H9 (cell line): ENCODE measurements at regions not wholly inside any gene's neighbourhood (a gene's known extent, or its start where the extent isn't known, plus 50 kb on each side); places are given as distances from the start of the nearest gene placed in this dataset.

Experiments used
- DNase-seq: peaks from one replicate; pipeline ENCODE4 v3.0.0-alpha.2; 2017
- H2AFZ ChIP-seq: one replicate; pipeline ENCODE4 v1.6.1; 2013; ENCODE audit warnings: mild to moderate bottlenecking, low read length, control low read depth, moderate library complexity
- H2AK5ac ChIP-seq: 2 replicates; pipeline ENCODE4 v1.6.1; 2013; ENCODE audit warnings: low read length, control low read depth, mixed read lengths; ENCODE audit not compliant: insufficient read length
- H2BK120ac ChIP-seq: one replicate; pipeline ENCODE4 v1.6.1; 2013; ENCODE audit warnings: low read depth, mild to moderate bottlenecking, low read length, control low read depth, inconsistent platforms; ENCODE audit not compliant: poor library complexity, severe bottlenecking
- H2BK12ac ChIP-seq: 2 replicates; pipeline ENCODE4 v1.6.1; 2013; ENCODE audit warnings: low read length, control low read depth, mixed read lengths, low read depth; ENCODE audit not compliant: insufficient read length
- H2BK15ac ChIP-seq: 2 replicates; pipeline ENCODE4 v1.6.1; 2013; ENCODE audit warnings: low read depth, low read length, control low read depth
- H2BK20ac ChIP-seq: one replicate; pipeline ENCODE4 v1.6.1; 2013; ENCODE audit warnings: low read depth, mild to moderate bottlenecking, low read length, control low read depth, inconsistent platforms; ENCODE audit not compliant: poor library complexity, severe bottlenecking
- H2BK5ac ChIP-seq: 2 replicates; pipeline ENCODE4 v1.6.1; 2013; ENCODE audit warnings: low read length, control low read depth, mixed read lengths; ENCODE audit not compliant: insufficient read length
- H3K14ac ChIP-seq: 2 replicates; pipeline ENCODE4 v1.6.1; 2013; ENCODE audit warnings: low read length, control low read depth; ENCODE audit not compliant: insufficient read depth
- H3K18ac ChIP-seq: 2 replicates; pipeline ENCODE4 v1.6.1; 2013; ENCODE audit warnings: low read depth, mild to moderate bottlenecking, mixed read lengths, low read length, control low read depth; ENCODE audit not compliant: insufficient read length
- H3K23ac ChIP-seq: 2 replicates; pipeline ENCODE4 v1.6.1; 2013; ENCODE audit warnings: low read length, control low read depth, mixed read lengths, low read depth; ENCODE audit not compliant: insufficient read length
- H3K23me2 ChIP-seq: 2 replicates; pipeline ENCODE4 v1.6.1; 2013; ENCODE audit warnings: low read depth, mild to moderate bottlenecking, mixed read lengths, low read length, control low read depth; ENCODE audit not compliant: insufficient read length, poor library complexity, severe bottlenecking
- H3K27ac ChIP-seq: 2 replicates; pipeline ENCODE4 v1.5.1; 2013; ENCODE audit warnings: low read length, control low read depth, mixed read lengths, low read depth; ENCODE audit not compliant: insufficient read length
- H3K27me3 ChIP-seq: 2 replicates; pipeline ENCODE4 v1.6.1; 2013; ENCODE audit warnings: low read length, control low read depth, inconsistent platforms; ENCODE audit not compliant: insufficient read depth
- H3K4ac ChIP-seq: 2 replicates; pipeline ENCODE4 v1.6.1; 2013; ENCODE audit warnings: low read depth, mild to moderate bottlenecking, control low read depth, inconsistent platforms, low read length, moderate library complexity
- H3K4me1 ChIP-seq: 2 replicates; pipeline ENCODE4 v1.6.1; 2013; ENCODE audit warnings: low read length, control low read depth, inconsistent platforms; ENCODE audit not compliant: insufficient read depth
- H3K4me2 ChIP-seq: 2 replicates; pipeline ENCODE4 v1.6.1; 2013; ENCODE audit warnings: low read length, control low read depth, mixed read lengths; ENCODE audit not compliant: insufficient read length, insufficient read depth
- H3K56ac ChIP-seq: 2 replicates; pipeline ENCODE4 v1.6.1; 2013; ENCODE audit warnings: low read depth, mild to moderate bottlenecking, mixed read lengths, low read length, control low read depth; ENCODE audit not compliant: insufficient read length
- H3K79me1 ChIP-seq: 2 replicates; pipeline ENCODE4 v1.6.1; 2013; ENCODE audit warnings: low read depth, mild to moderate bottlenecking, moderate library complexity, low read length, control low read depth, inconsistent platforms; ENCODE audit not compliant: insufficient read depth, poor library complexity, severe bottlenecking
- H3K79me2 ChIP-seq: 2 replicates; pipeline ENCODE4 v1.6.1; 2013; ENCODE audit warnings: low read length, control low read depth, inconsistent platforms; ENCODE audit not compliant: insufficient read depth
- H3K9ac ChIP-seq: 2 replicates; pipeline ENCODE4 v1.6.1; 2013; ENCODE audit warnings: low read length, control low read depth, mixed read lengths; ENCODE audit not compliant: insufficient read length; ENCODE audit errors: extremely low read depth
- H3K9me3 ChIP-seq: one replicate; pipeline ENCODE4 v1.6.1; 2013; ENCODE audit warnings: low read depth, low read length, inconsistent platforms; ENCODE audit not compliant: control insufficient read depth
- H3T11ph ChIP-seq: one replicate; pipeline ENCODE4 v1.6.1; 2013; ENCODE audit warnings: mild to moderate bottlenecking, low read length, control low read depth, inconsistent platforms
- H4K20me1 ChIP-seq: one replicate; pipeline ENCODE4 v1.6.1; 2013; ENCODE audit not compliant: control insufficient read depth, insufficient read length, insufficient read depth
- H4K5ac ChIP-seq: 2 replicates; pipeline ENCODE4 v1.6.1; 2013; ENCODE audit warnings: low read depth, mild to moderate bottlenecking, mixed read lengths, low read length, control low read depth; ENCODE audit not compliant: insufficient read length
- H4K8ac ChIP-seq: replicated peaks from 2 replicates; pipeline ENCODE4 v1.6.1; 2013; ENCODE audit warnings: low read length, control low read depth, mixed read lengths, low read depth; ENCODE audit not compliant: insufficient read length
- H4K91ac ChIP-seq: 2 replicates; pipeline ENCODE4 v1.6.1; 2013; ENCODE audit warnings: low read depth, mild to moderate bottlenecking, moderate library complexity, mixed read lengths, low read length, control low read depth; ENCODE audit not compliant: insufficient read length
- H3K27ac Mint-ChIP-seq, 3 experiments: 2 replicates in 2 of 3; 3 replicates in 1 of 3; pipeline ENCODE4 v1.8.0; 2020 to 2021; ENCODE audit warnings: mixed read lengths in 3 of 3, mild to moderate bottlenecking in 1 of 3, moderate library complexity in 1 of 3
- H3K27me3 Mint-ChIP-seq: 2 replicates; pipeline ENCODE4 v1.8.0; 2021; ENCODE audit warnings: low read depth, mild to moderate bottlenecking, moderate library complexity, mixed read lengths
- H3K36me3 Mint-ChIP-seq, 3 experiments: 2 replicates in 2 of 3; 3 replicates in 1 of 3; pipeline ENCODE4 v1.8.0; 2020 to 2021; ENCODE audit warnings: low read depth in 3 of 3, mixed read lengths in 3 of 3; ENCODE audit not compliant: insufficient read depth in 1 of 3
- H3K4me1 Mint-ChIP-seq, 2 experiments: 2 replicates each; pipeline ENCODE4 v1.8.0; 2020; ENCODE audit warnings: mixed read lengths in 2 of 2
- H3K4me3 Mint-ChIP-seq, 2 experiments: 2 replicates in 1 of 2; 3 replicates in 1 of 2; pipeline ENCODE4 v1.8.0; 2020 to 2021; ENCODE audit warnings: mild to moderate bottlenecking in 2 of 2, mixed read lengths in 2 of 2, moderate library complexity in 1 of 2
- H3K9me3 Mint-ChIP-seq, 2 experiments: 2 replicates in 1 of 2; 3 replicates in 1 of 2; pipeline ENCODE4 v1.8.0; 2020; ENCODE audit warnings: mild to moderate bottlenecking in 2 of 2, mixed read lengths in 2 of 2, moderate library complexity in 1 of 2
- WGBS: extraction: QIAGEN DNeasy Blood & Tissue Kit; methylation state at CpG from one replicate; pipeline ENCODE4 v1.1.7; 2013; ENCODE audit warnings: missing lambda C conversion rate, low lambda C conversion rate, mixed read lengths; ENCODE audit not compliant: insufficient read length; ENCODE audit errors: extremely low coverage; 5-methylcytosine and 5-hydroxymethylcytosine counted together
- TF ChIP-seq, protein P1 (sequence below): fragments of 200-600 bp; sonication (generic); conservative IDR thresholded peaks from 3 replicates; pipeline ENCODE4 v1.8.0; 2021; ENCODE audit warnings: antibody characterized with exemption, mild to moderate bottlenecking

DNA sequence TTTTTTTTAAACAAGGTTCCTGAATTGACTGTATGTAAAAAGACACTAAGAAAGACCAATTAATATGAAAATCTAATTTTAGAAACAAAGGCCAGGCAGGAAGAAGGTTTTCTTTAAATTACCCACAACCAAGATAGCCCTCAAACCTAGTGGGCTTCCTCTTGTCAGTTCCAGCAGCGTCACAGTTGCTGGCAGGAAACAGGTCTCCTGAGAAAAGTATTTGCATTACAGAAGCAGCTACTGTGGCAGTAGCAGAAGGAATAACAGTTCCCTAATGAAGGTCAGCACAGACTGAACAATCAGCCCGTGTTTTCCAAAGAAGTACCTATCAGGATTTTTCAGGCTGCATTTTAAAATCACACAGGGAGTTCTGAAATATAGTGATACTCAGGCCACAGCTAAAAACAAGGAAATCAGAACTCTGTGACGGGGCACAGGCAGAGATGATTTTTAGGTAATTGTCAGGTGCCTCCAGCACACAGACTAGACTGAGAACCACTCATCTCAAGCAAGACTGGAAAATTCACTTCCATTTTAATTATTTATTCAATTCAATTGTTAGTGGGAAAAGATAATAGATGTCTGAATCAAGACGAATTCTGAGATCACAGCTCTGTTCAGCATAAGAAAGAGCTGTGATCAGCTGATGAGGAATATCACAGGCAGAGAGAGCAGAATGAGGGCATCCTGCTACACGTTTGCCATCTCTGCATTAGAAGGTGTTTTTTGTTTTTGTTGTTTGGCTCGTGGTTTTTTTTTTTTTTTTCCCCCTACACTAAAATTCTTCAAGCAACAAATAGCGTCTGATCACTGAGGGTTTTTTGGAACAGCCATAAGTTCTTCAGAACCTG, 230.5 kb upstream of the KHDRBS2 start:
- TF ChIP-seq, protein P1, sequence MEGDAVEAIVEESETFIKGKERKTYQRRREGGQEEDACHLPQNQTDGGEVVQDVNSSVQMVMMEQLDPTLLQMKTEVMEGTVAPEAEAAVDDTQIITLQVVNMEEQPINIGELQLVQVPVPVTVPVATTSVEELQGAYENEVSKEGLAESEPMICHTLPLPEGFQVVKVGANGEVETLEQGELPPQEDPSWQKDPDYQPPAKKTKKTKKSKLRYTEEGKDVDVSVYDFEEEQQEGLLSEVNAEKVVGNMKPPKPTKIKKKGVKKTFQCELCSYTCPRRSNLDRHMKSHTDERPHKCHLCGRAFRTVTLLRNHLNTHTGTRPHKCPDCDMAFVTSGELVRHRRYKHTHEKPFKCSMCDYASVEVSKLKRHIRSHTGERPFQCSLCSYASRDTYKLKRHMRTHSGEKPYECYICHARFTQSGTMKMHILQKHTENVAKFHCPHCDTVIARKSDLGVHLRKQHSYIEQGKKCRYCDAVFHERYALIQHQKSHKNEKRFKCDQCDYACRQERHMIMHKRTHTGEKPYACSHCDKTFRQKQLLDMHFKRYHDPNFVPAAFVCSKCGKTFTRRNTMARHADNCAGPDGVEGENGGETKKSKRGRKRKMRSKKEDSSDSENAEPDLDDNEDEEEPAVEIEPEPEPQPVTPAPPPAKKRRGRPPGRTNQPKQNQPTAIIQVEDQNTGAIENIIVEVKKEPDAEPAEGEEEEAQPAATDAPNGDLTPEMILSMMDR, result no peak
- Histone ChIP-seq H3K23me2 (no peaks in the 10 kb centered on the region), H2BK120ac (no peak overlapping the region), H3K4ac (no peak overlapping the region), H3K27me3 (no peaks in the 10 kb centered on the region), H4K5ac (no peak overlapping the region), H3K14ac (no peak overlapping the region), H3K79me1 (no peaks in the 10 kb centered on the region), H3T11ph (no peak overlapping the region), H3K18ac (no peak overlapping the region), H3K27ac (peak overlapping the region; percentile 89), H2AFZ (no peak overlapping the region), H3K4me1 (no peaks in the 10 kb centered on the region; the same call in 1 of the 2 replicates), H3K4me2 (peak overlapping the region; percentile 27), H2AK5ac (no peak overlapping the region), H3K23ac (no peak overlapping the region), H3K56ac (no peak overlapping the region), H2BK12ac (no peak overlapping the region), H3K9me3 (no peaks in the 10 kb centered on the region), H3K79me2 (no peaks in the 10 kb centered on the region), H3K9ac (no peak overlapping the region), H4K8ac (no peak overlapping the region), H4K20me1 (no peaks in the 10 kb centered on the region), H2BK15ac (no peak overlapping the region), H4K91ac (no peak overlapping the region), H2BK20ac (no peak overlapping the region), H2BK5ac (no peak overlapping the region)
- H3K4me1 Mint-ChIP-seq, result peaks cover 29 to 31% of the 10 kb centered on the region in 2 experiments
- H3K27ac Mint-ChIP-seq, result peak overlapping the region; percentile 95 to 96 (median 95)
- WGBS, result no CpG with 5 or more reads among the region's 7 CpGs
- H3K9me3 Mint-ChIP-seq, result no peaks in the 10 kb centered on the region; a peak in 2 of 5 replicates
- DNase-seq, result peak; percentile 74
- H3K27me3 Mint-ChIP-seq, result no peaks in the 10 kb centered on the region
- peak overlapping the region; percentile 38 to 58 for H3K4me3 Mint-ChIP-seq
- H3K36me3 Mint-ChIP-seq, result peaks cover 0 to 2% (median 0%) of the 10 kb centered on the region in 3 experiments; a peak in 4 of 7 replicates
